ENCODE measurements at regions not wholly inside any gene's neighbourhood (a gene's known extent, or its start where the extent isn't known, plus 50 kb on each side); places are given as distances from the start of the nearest gene placed in this dataset.

- no peak overlapping the region for H3K4me3 Mint-ChIP-seq
- H3K36me3 Mint-ChIP-seq = no peaks in the 10 kb centered on the region
- no peak for DNase-seq (ENCODE audit: low spot score in 2 of 2)
- H3K27ac Mint-ChIP-seq = no peak overlapping the region
- H3K9me3 Mint-ChIP-seq = peaks cover 5% of the 10 kb centered on the region
- no peaks in the 10 kb centered on the region for H3K4me1 Mint-ChIP-seq
- no peak for ATAC-seq
These were observed 228.8 kb upstream of the P2RY1 start for GRCh38 chr3:152606146-152606545.

GRCh38 chr3:152607179-152607578 is 227.8 kb upstream of the P2RY1 start:
- no peaks in the 10 kb centered on the region for H3K36me3 Mint-ChIP-seq
- no peak overlapping the region for H3K27ac Mint-ChIP-seq
- peaks cover 5% of the 10 kb centered on the region for H3K9me3 Mint-ChIP-seq
- no peak overlapping the region for H3K4me3 Mint-ChIP-seq
- ATAC-seq (no peak), DNase-seq (ENCODE audit: low spot score in 2 of 2) (no peak)
- H3K4me1 Mint-ChIP-seq = no peaks in the 10 kb centered on the region

GRCh38 chr3:152608696-152609594 is 226.0 kb upstream of the P2RY1 start:
- H3K4me1 Mint-ChIP-seq = no peaks in the 10 kb centered on the region
- DNase-seq (ENCODE audit: low spot score in 2 of 2) (no peak), ATAC-seq (no peak)
- no peaks in the 10 kb centered on the region for H3K36me3 Mint-ChIP-seq
- H3K4me3 Mint-ChIP-seq = no peak overlapping the region
- H3K27ac Mint-ChIP-seq = no peak overlapping the region
- peaks cover 3% of the 10 kb centered on the region for H3K9me3 Mint-ChIP-seq

GRCh38 chr3:152609891-152610290 is 225.0 kb upstream of the P2RY1 start:
- ATAC-seq = no peak

GRCh38 chr3:152610622-152611021 is 224.3 kb upstream of the P2RY1 start:
- Mint-ChIP-seq H3K9me3 (no peaks in the 10 kb centered on the region), H3K36me3 (no peaks in the 10 kb centered on the region), H3K4me1 (no peaks in the 10 kb centered on the region), H3K27ac (no peak overlapping the region), H3K4me3 (no peak overlapping the region)
- DNase-seq (ENCODE audit: low spot score in 2 of 2) (no peak), ATAC-seq (no peak)

More at GRCh38 chr3:152609891-152610290, 225.0 kb upstream of the P2RY1 start:
- DNase-seq (ENCODE audit: low spot score in 2 of 2) = no peak
- Mint-ChIP-seq H3K27ac (no peak overlapping the region), H3K36me3 (no peaks in the 10 kb centered on the region), H3K4me1 (no peaks in the 10 kb centered on the region), H3K4me3 (no peak overlapping the region), H3K9me3 (peaks cover under 1% of the 10 kb centered on the region)

- DNase-seq (ENCODE audit: low spot score in 2 of 2) (no peak), ATAC-seq (no peak)
- H3K4me3 Mint-ChIP-seq = no peak overlapping the region
- no peak overlapping the region for H3K27ac Mint-ChIP-seq
- H3K36me3 Mint-ChIP-seq = no peaks in the 10 kb centered on the region
- H3K4me1 Mint-ChIP-seq = no peaks in the 10 kb centered on the region
- no peaks in the 10 kb centered on the region for H3K9me3 Mint-ChIP-seq
These were observed 223.0 kb upstream of the P2RY1 start for GRCh38 chr3:152611905-152612304.

GRCh38 chr3:152613851-152614250 is 221.1 kb upstream of the P2RY1 start:
- H3K9me3 Mint-ChIP-seq = no peaks in the 10 kb centered on the region
- no peaks in the 10 kb centered on the region for H3K4me1 Mint-ChIP-seq
- ATAC-seq (no peak), DNase-seq (ENCODE audit: low spot score in 2 of 2) (no peak)
- H3K4me3 Mint-ChIP-seq = no peak overlapping the region
- no peaks in the 10 kb centered on the region for H3K36me3 Mint-ChIP-seq
- no peak overlapping the region for H3K27ac Mint-ChIP-seq

GRCh38 chr3:152615681-152616080 is 219.2 kb upstream of the P2RY1 start:
- ATAC-seq (no peak), DNase-seq (ENCODE audit: low spot score in 2 of 2) (no peak)
- Mint-ChIP-seq H3K4me1 (no peaks in the 10 kb centered on the region), H3K4me3 (no peak overlapping the region), H3K36me3 (no peaks in the 10 kb centered on the region), H3K27ac (no peak overlapping the region), H3K9me3 (no peaks in the 10 kb centered on the region)

- Mint-ChIP-seq H3K4me3 (no peak overlapping the region), H3K27ac (no peak overlapping the region), H3K36me3 (no peaks in the 10 kb centered on the region), H3K9me3 (no peaks in the 10 kb centered on the region), H3K4me1 (no peaks in the 10 kb centered on the region)
- ATAC-seq (no peak), DNase-seq (ENCODE audit: low spot score in 2 of 2) (no peak)
These were observed 217.3 kb upstream of the P2RY1 start for GRCh38 chr3:152617609-152618008.

- no peak overlapping the region for H3K27ac Mint-ChIP-seq
- H3K36me3 Mint-ChIP-seq = no peaks in the 10 kb centered on the region
- no peak overlapping the region for H3K4me3 Mint-ChIP-seq
- DNase-seq (ENCODE audit: low spot score in 2 of 2) (no peak), ATAC-seq (no peak)
- no peaks in the 10 kb centered on the region for H3K4me1 Mint-ChIP-seq
- H3K9me3 Mint-ChIP-seq = no peaks in the 10 kb centered on the region
These were observed 216.4 kb upstream of the P2RY1 start for GRCh38 chr3:152618529-152618928.

- Mint-ChIP-seq H3K9me3 (no peaks in the 10 kb centered on the region), H3K27ac (no peak overlapping the region), H3K4me1 (no peaks in the 10 kb centered on the region), H3K4me3 (no peak overlapping the region), H3K36me3 (no peaks in the 10 kb centered on the region)
- DNase-seq (ENCODE audit: low spot score in 2 of 2) (no peak), ATAC-seq (no peak)
These were observed 215.2 kb upstream of the P2RY1 start for GRCh38 chr3:152619691-152620090.

- DNase-seq (ENCODE audit: low spot score in 2 of 2) (no peak), ATAC-seq (no peak)
- H3K4me3 Mint-ChIP-seq = no peak overlapping the region
- H3K4me1 Mint-ChIP-seq = no peaks in the 10 kb centered on the region
- H3K9me3 Mint-ChIP-seq = no peaks in the 10 kb centered on the region
- H3K36me3 Mint-ChIP-seq = no peaks in the 10 kb centered on the region
- H3K27ac Mint-ChIP-seq = no peak overlapping the region
These were observed 214.5 kb upstream of the P2RY1 start for GRCh38 chr3:152620395-152620794.

- no peak overlapping the region for H3K4me3 Mint-ChIP-seq
- no peak overlapping the region for H3K27ac Mint-ChIP-seq
- no peaks in the 10 kb centered on the region for H3K36me3 Mint-ChIP-seq
- DNase-seq (ENCODE audit: low spot score in 2 of 2) (no peak), ATAC-seq (no peak)
- no peaks in the 10 kb centered on the region for H3K9me3 Mint-ChIP-seq
- H3K4me1 Mint-ChIP-seq = no peaks in the 10 kb centered on the region
These were observed 213.7 kb upstream of the P2RY1 start for GRCh38 chr3:152621006-152621868.

GRCh38 chr3:152621967-152622810 is 212.7 kb upstream of the P2RY1 start:
- Mint-ChIP-seq H3K27ac (no peak overlapping the region), H3K9me3 (no peaks in the 10 kb centered on the region), H3K4me3 (no peak overlapping the region), H3K36me3 (no peaks in the 10 kb centered on the region), H3K4me1 (no peaks in the 10 kb centered on the region)
- no peak for DNase-seq (ENCODE audit: low spot score in 2 of 2)
- ATAC-seq = no peak

- Mint-ChIP-seq H3K4me3 (no peak overlapping the region), H3K4me1 (no peaks in the 10 kb centered on the region), H3K36me3 (no peaks in the 10 kb centered on the region), H3K27ac (no peak overlapping the region), H3K9me3 (no peaks in the 10 kb centered on the region)
- ATAC-seq (no peak), DNase-seq (ENCODE audit: low spot score in 2 of 2) (no peak)
These were observed 212.1 kb upstream of the P2RY1 start for GRCh38 chr3:152622811-152623167.

Measured in stimulated activated effector memory CD8-positive, alpha-beta T cell treated with anti-CD3 and anti-CD28 coated beads, Interleukin-12 subunit alpha, Interleukin-12 subunit beta, amount 100 ng/mL, for 72 hours (primary cell).